DOHH2 (cell line): ENCODE measurements at regions not wholly inside any gene's neighbourhood (a gene's known extent, or its start where the extent isn't known, plus 50 kb on each side); places are given as distances from the start of the nearest gene placed in this dataset.

Source experiments
- CTCF ChIP-seq: fragments of 200-600 bp; sonication (generic); IDR thresholded peaks from one replicate; pipeline ENCODE4 v1.5.1; 2014; ENCODE audit warnings: antibody characterized with exemption, mild to moderate bottlenecking, low read depth, low read length; ENCODE audit not compliant: poor library complexity, severe bottlenecking
- EZH2phosphoT487 ChIP-seq: fragments of 200-600 bp; sonication (generic); IDR thresholded peaks from 2 replicates; pipeline ENCODE4 v1.6.1; 2017; ENCODE audit warnings: borderline replicate concordance, mild to moderate bottlenecking, antibody characterized with exemption, low read length, moderate library complexity, mixed read lengths

GRCh38 chr10:61600399-61600798 is 62.3 kb upstream of the CABCOCO1 start:
- TF ChIP-seq CTCF = no peak
- TF ChIP-seq EZH2phosphoT487 = no peak
